Nephron progenitor cell (in vitro differentiated cells): ENCODE measurements at regions not wholly inside any gene's neighbourhood (a gene's known extent, or its start where the extent isn't known, plus 50 kb on each side); places are given as distances from the start of the nearest gene placed in this dataset.

ENCODE experiments used
- DNase-seq: peaks from one replicate; pipeline ENCODE4 v3.0.0; 2021
- H3K27ac Mint-ChIP-seq: 2 replicates; pipeline ENCODE4 v1.8.0; 2021; ENCODE audit warnings: mild to moderate bottlenecking, moderate library complexity, mixed read lengths
- H3K27me3 Mint-ChIP-seq: 2 replicates; pipeline ENCODE4 v1.8.0; 2021; ENCODE audit warnings: mild to moderate bottlenecking, low read depth, mixed read lengths; ENCODE audit not compliant: poor library complexity
- H3K36me3 Mint-ChIP-seq: 2 replicates; pipeline ENCODE4 v1.8.0; 2021; ENCODE audit warnings: low read depth, mixed read lengths
- H3K4me1 Mint-ChIP-seq: 2 replicates; pipeline ENCODE4 v1.8.0; 2021; ENCODE audit warnings: mixed read lengths
- H3K4me3 Mint-ChIP-seq: 2 replicates; pipeline ENCODE4 v1.8.0; 2021; ENCODE audit warnings: mild to moderate bottlenecking, moderate library complexity, mixed read lengths
- H3K9me3 Mint-ChIP-seq: 2 replicates; pipeline ENCODE4 v1.8.0; 2021; ENCODE audit warnings: mild to moderate bottlenecking, moderate library complexity, mixed read lengths
- CTCF ChIP-seq: fragments of 200-600 bp; sonication (generic); IDR thresholded peaks from 2 replicates; pipeline ENCODE4 v1.5.0; 2021; ENCODE audit warnings: antibody characterized with exemption

GRCh38 chr7:33736521-33737221 lies 168.7 kb upstream of the BMPER start:
- peaks cover 69% of the 10 kb centered on the region for H3K4me1 Mint-ChIP-seq
- H3K9me3 Mint-ChIP-seq, result peaks cover 12% of the 10 kb centered on the region
- H3K36me3 Mint-ChIP-seq, result no peaks in the 10 kb centered on the region
- no peak overlapping the region for H3K4me3 Mint-ChIP-seq
- no peak overlapping the region for H3K27ac Mint-ChIP-seq
- TF ChIP-seq CTCF, result no peak
- peaks cover 11% of the 10 kb centered on the region for H3K27me3 Mint-ChIP-seq
- no peak for DNase-seq

- H3K36me3 Mint-ChIP-seq, result no peaks in the 10 kb centered on the region
- TF ChIP-seq CTCF, result no peak
- peaks cover 12% of the 10 kb centered on the region for H3K9me3 Mint-ChIP-seq
- H3K27ac Mint-ChIP-seq, result no peak overlapping the region
- no peak overlapping the region for H3K4me3 Mint-ChIP-seq
- H3K27me3 Mint-ChIP-seq, result peaks cover 6% of the 10 kb centered on the region
- H3K4me1 Mint-ChIP-seq, result peaks cover 71% of the 10 kb centered on the region
- DNase-seq, result no peak
Observed at GRCh38 chr7:33738260-33738935, 166.9 kb upstream of the BMPER start.

GRCh38 chr7:33739286-33739685 lies 166.1 kb upstream of the BMPER start:
- Mint-ChIP-seq H3K9me3 (peaks cover 12% of the 10 kb centered on the region), H3K36me3 (no peaks in the 10 kb centered on the region), H3K27me3 (peaks cover 6% of the 10 kb centered on the region), H3K4me3 (no peak overlapping the region), H3K27ac (peak overlapping the region; percentile 96), H3K4me1 (peaks cover 71% of the 10 kb centered on the region)
- no peak for TF ChIP-seq CTCF
- DNase-seq, result no peak

- no peaks in the 10 kb centered on the region for H3K36me3 Mint-ChIP-seq
- H3K4me3 Mint-ChIP-seq, result no peak overlapping the region
- no peak for TF ChIP-seq CTCF
- H3K27me3 Mint-ChIP-seq, result peaks cover 6% of the 10 kb centered on the region
- DNase-seq, result no peak
- peaks cover 43% of the 10 kb centered on the region for H3K4me1 Mint-ChIP-seq
- H3K27ac Mint-ChIP-seq, result peak overlapping the region; percentile 86
- H3K9me3 Mint-ChIP-seq, result peaks cover 12% of the 10 kb centered on the region
Observed at GRCh38 chr7:33742521-33742920, 162.8 kb upstream of the BMPER start.

GRCh38 chr7:33742999-33743587 lies 162.2 kb upstream of the BMPER start:
- Mint-ChIP-seq H3K9me3 (peaks cover 7% of the 10 kb centered on the region), H3K4me3 (no peak overlapping the region), H3K36me3 (no peaks in the 10 kb centered on the region), H3K4me1 (peaks cover 39% of the 10 kb centered on the region), H3K27ac (peak overlapping the region; percentile 92), H3K27me3 (peaks cover 4% of the 10 kb centered on the region)
- TF ChIP-seq CTCF, result no peak
- no peak for DNase-seq
